GM12892 (cell line): ENCODE measurements at regions not wholly inside any gene's neighbourhood (a gene's known extent, or its start where the extent isn't known, plus 50 kb on each side); places are given as distances from the start of the nearest gene placed in this dataset.

Experiments
- POLR2A ChIP-seq: IDR thresholded peaks from 2 replicates; pipeline ENCODE4 v1.6.1; 2011; ENCODE audit warnings: low read depth, low read length, control low read depth
- POLR2AphosphoS5 ChIP-seq: IDR thresholded peaks from 2 replicates; pipeline ENCODE4 v1.6.1; 2011; ENCODE audit warnings: low read depth, low read length, control low read depth

DNA sequence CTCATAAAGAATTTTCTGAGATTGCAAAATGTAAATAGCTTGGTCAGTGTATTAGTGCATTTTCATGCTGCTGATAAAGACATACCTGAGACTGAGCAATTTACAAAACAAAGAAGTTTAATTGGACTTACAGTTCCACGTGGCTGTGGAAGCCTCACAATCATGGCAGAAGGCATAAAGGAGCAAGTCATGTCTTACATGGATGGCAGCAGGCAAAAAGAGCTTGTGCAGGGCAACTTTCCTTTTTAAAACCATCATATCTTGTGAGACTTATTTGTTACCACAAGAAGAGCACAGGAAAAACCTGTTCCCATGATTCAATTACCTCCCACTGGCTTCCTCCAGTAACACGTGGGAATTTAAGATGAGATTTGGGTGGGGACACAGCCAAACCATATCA lies 112.7 kb upstream of the HDDC2 start:
- TF ChIP-seq POLR2A (no peak), POLR2AphosphoS5 (no peak)
